Gastroesophageal sphincter (tissue), 3 donors: ENCODE measurements at regions not wholly inside any gene's neighbourhood (a gene's known extent, or its start where the extent isn't known, plus 50 kb on each side); places are given as distances from the start of the nearest gene placed in this dataset.

Experiments
- CTCF ChIP-seq, 4 experiments: fragments of 200-600 bp in 2 of 4; fragments of 450-650 bp in 2 of 4; sonication (generic) in 1 of 4; IDR thresholded peaks; one replicate each; pipeline ENCODE4 v1.5.1; 2017 to 2019; ENCODE audit warnings: antibody characterized with exemption in 4 of 4, mild to moderate bottlenecking in 2 of 4, moderate library complexity in 2 of 4
- POLR2A ChIP-seq, 2 donors: fragments of 450-650 bp; IDR thresholded peaks; one replicate each; pipeline ENCODE4 v1.6.1; 2017; ENCODE audit warnings: antibody characterized with exemption in 2 of 2, mild to moderate bottlenecking in 2 of 2, moderate library complexity in 1 of 2

GRCh38 chr6:44715188-44715587 is 327.7 kb downstream of the CDC5L start:
- TF ChIP-seq CTCF (IDR thresholded peaks at IDR 0.05) (no peak), POLR2A (IDR thresholded peaks at IDR 0.05) (no peak)
